Adrenal gland (tissue), 5 donors: ENCODE measurements at regions not wholly inside any gene's neighbourhood (a gene's known extent, or its start where the extent isn't known, plus 50 kb on each side); places are given as distances from the start of the nearest gene placed in this dataset.

Experiments
- CTCF ChIP-seq, 6 experiments: fragments of 450-650 bp in 4 of 6; fragments of 200-600 bp in 2 of 6; sonication (generic) in 1 of 6; IDR thresholded peaks; 1 replicate in 5 of 6; 2 replicates in 1 of 6; pipeline versions ENCODE4 v1.5.1 to v1.8.0; 2016 to 2021; ENCODE audit warnings: antibody characterized with exemption in 6 of 6, mild to moderate bottlenecking in 2 of 6, moderate library complexity in 1 of 6
- POLR2A ChIP-seq, 2 donors: fragments of 450-650 bp; IDR thresholded peaks; one replicate each; pipeline ENCODE4 v1.6.1; 2017; ENCODE audit warnings: antibody characterized with exemption in 2 of 2, mild to moderate bottlenecking in 2 of 2, moderate library complexity in 1 of 2
- donor health status: DM: no; HTN: no; CAD: no.

- TF ChIP-seq POLR2A (IDR thresholded peaks at IDR 0.05) (no peak), CTCF (IDR thresholded peaks at IDR 0.05) (no peak)
Observed at GRCh38 chr13:111558700-111559088, 238.3 kb downstream of the TEX29 start.
